Vagina (tissue), 2 donors: ENCODE measurements at regions not wholly inside any gene's neighbourhood (a gene's known extent, or its start where the extent isn't known, plus 50 kb on each side); places are given as distances from the start of the nearest gene placed in this dataset.

Experiments used
- CTCF ChIP-seq, 3 experiments: fragments of 450-650 bp in 2 of 3; fragments of 200-600 bp in 1 of 3; sonication (generic) in 1 of 3; IDR thresholded peaks; one replicate each; pipeline ENCODE4 v1.5.1; 2017 to 2019; ENCODE audit warnings: antibody characterized with exemption in 3 of 3, mild to moderate bottlenecking in 2 of 3, moderate library complexity in 2 of 3
- POLR2A ChIP-seq, 2 donors: fragments of 450-650 bp; IDR thresholded peaks; one replicate each; pipeline ENCODE4 v1.6.1; 2017; ENCODE audit warnings: antibody characterized with exemption in 2 of 2, mild to moderate bottlenecking in 2 of 2, moderate library complexity in 2 of 2
- POLR2AphosphoS5 ChIP-seq, 2 donors: sonication (generic); formaldehyde crosslinking; IDR thresholded peaks; one replicate each; pipeline ENCODE4 v1.9.0; 2017; ENCODE audit warnings: antibody characterized with exemption in 2 of 2, mild to moderate bottlenecking in 2 of 2, low read depth in 1 of 2; ENCODE audit not compliant: insufficient read depth in 1 of 2

GRCh38 chr7:79520543-79520942 lies 67.1 kb upstream of the MAGI2 start:
- TF ChIP-seq CTCF (IDR thresholded peaks at IDR 0.05): no peak
- TF ChIP-seq POLR2A (IDR thresholded peaks at IDR 0.05): no peak
- TF ChIP-seq POLR2AphosphoS5 (IDR thresholded peaks at IDR 0.05; ENCODE audit: insufficient read depth in 1 of 2, low read depth in 1 of 2): no peak
